T-helper 17 cell (primary cell): ENCODE measurements at regions not wholly inside any gene's neighbourhood (a gene's known extent, or its start where the extent isn't known, plus 50 kb on each side); places are given as distances from the start of the nearest gene placed in this dataset.

Experiments
- ATAC-seq: fragments of 150-1000 bp; cut with Tn5 transposase; 2 replicates; pipeline ENCODE4 v1.10.0; 2021; ENCODE audit warnings: mild to moderate bottlenecking, moderate library complexity
- DNase-seq, 3 donors: peaks; one replicate each; pipeline versions ENCODE4 v3.0.0 to v3.0.0-alpha.2; 2020 to 2021
- H3K9me3 ChIP-seq: one replicate; pipeline ENCODE4 v1.7.0; 2013; ENCODE audit warnings: low read length, mild to moderate bottlenecking; ENCODE audit not compliant: control insufficient read depth, poor library complexity, severe bottlenecking
- H3K27ac Mint-ChIP-seq: one replicate; pipeline ENCODE4 v1.8.0; 2022; ENCODE audit warnings: mild to moderate bottlenecking, moderate library complexity, mixed read lengths
- H3K27me3 Mint-ChIP-seq: one replicate; pipeline ENCODE4 v1.8.0; 2022; ENCODE audit warnings: mixed read lengths
- H3K36me3 Mint-ChIP-seq: one replicate; pipeline ENCODE4 v1.8.0; 2022; ENCODE audit warnings: low read depth, mixed read lengths
- H3K4me1 Mint-ChIP-seq: one replicate; pipeline ENCODE4 v1.8.0; 2022; ENCODE audit warnings: mild to moderate bottlenecking, mixed read lengths
- H3K4me3 Mint-ChIP-seq: one replicate; pipeline ENCODE4 v1.8.0; 2022; ENCODE audit warnings: mild to moderate bottlenecking, moderate library complexity, mixed read lengths

- no peak for ATAC-seq
- H3K27ac Mint-ChIP-seq, result no peak overlapping the region
These were observed 148.7 kb upstream of the ADARB2 start for GRCh38 chr10:1886039-1886438.

GRCh38 chr10:1882728-1883127, 145.4 kb upstream of the ADARB2 start:
- ATAC-seq, result no peak
- H3K4me1 Mint-ChIP-seq, result no peaks in the 10 kb centered on the region
- H3K36me3 Mint-ChIP-seq, result no peaks in the 10 kb centered on the region
- H3K9me3 ChIP-seq, result no peaks in the 10 kb centered on the region
- H3K27me3 Mint-ChIP-seq, result no peaks in the 10 kb centered on the region
- DNase-seq, result no peak
- H3K4me3 Mint-ChIP-seq, result no peak overlapping the region
- no peak overlapping the region for H3K27ac Mint-ChIP-seq

More at GRCh38 chr10:1886039-1886438, 148.7 kb upstream of the ADARB2 start:
- Mint-ChIP-seq H3K4me1 (no peaks in the 10 kb centered on the region), H3K27me3 (no peaks in the 10 kb centered on the region), H3K4me3 (no peak overlapping the region), H3K36me3 (no peaks in the 10 kb centered on the region)
- DNase-seq, result no peak
- H3K9me3 ChIP-seq, result no peaks in the 10 kb centered on the region

GRCh38 chr10:1882180-1882579, 144.9 kb upstream of the ADARB2 start:
- H3K4me1 Mint-ChIP-seq, result no peaks in the 10 kb centered on the region
- H3K27me3 Mint-ChIP-seq, result no peaks in the 10 kb centered on the region
- DNase-seq, result no peak

GRCh38 chr10:1881636-1882035, 144.3 kb upstream of the ADARB2 start:
- ATAC-seq (no peak), DNase-seq (no peak)
- Mint-ChIP-seq H3K36me3 (no peaks in the 10 kb centered on the region), H3K4me3 (no peak overlapping the region), H3K4me1 (no peaks in the 10 kb centered on the region), H3K27ac (no peak overlapping the region), H3K27me3 (no peaks in the 10 kb centered on the region)
- no peaks in the 10 kb centered on the region for H3K9me3 ChIP-seq

More at GRCh38 chr10:1882180-1882579, 144.9 kb upstream of the ADARB2 start:
- no peak overlapping the region for H3K27ac Mint-ChIP-seq
- H3K36me3 Mint-ChIP-seq, result no peaks in the 10 kb centered on the region
- ATAC-seq, result no peak
- no peak overlapping the region for H3K4me3 Mint-ChIP-seq
- H3K9me3 ChIP-seq, result no peaks in the 10 kb centered on the region

DNA sequence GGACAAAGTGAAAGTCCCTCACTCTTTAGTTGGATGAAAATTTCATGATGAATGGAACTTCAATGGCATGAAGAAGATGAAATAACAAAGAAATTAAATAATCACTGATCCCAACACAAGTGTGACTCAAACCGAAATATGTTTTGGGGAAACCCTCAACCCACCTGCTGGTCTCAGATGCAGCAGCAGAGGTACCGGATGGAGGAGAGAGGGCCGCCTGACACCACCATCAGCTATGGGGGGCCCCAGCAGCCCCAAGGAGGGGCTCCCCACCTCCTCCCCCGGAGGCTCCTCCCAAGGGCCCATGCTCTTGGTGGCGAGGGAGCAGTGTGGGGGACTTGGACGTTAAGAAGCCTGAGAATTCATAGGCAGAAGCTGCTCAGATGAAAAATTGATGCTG, 137.2 kb upstream of the ADARB2 start:
- ATAC-seq (no peak), DNase-seq (no peak)
- H3K36me3 Mint-ChIP-seq, result peaks cover 5% of the 10 kb centered on the region
- peaks cover 6% of the 10 kb centered on the region for H3K27me3 Mint-ChIP-seq
- no peaks in the 10 kb centered on the region for H3K9me3 ChIP-seq
- no peak overlapping the region for H3K27ac Mint-ChIP-seq
- no peak overlapping the region for H3K4me3 Mint-ChIP-seq
- H3K4me1 Mint-ChIP-seq, result peaks cover 2% of the 10 kb centered on the region

GRCh38 chr10:1873661-1874315, 136.5 kb upstream of the ADARB2 start:
- H3K27me3 Mint-ChIP-seq, result peaks cover 11% of the 10 kb centered on the region
- H3K4me1 Mint-ChIP-seq, result peaks cover 2% of the 10 kb centered on the region
- no peak for DNase-seq
- no peak overlapping the region for H3K27ac Mint-ChIP-seq
- H3K4me3 Mint-ChIP-seq, result no peak overlapping the region
- H3K36me3 Mint-ChIP-seq, result peaks cover 5% of the 10 kb centered on the region
- no peaks in the 10 kb centered on the region for H3K9me3 ChIP-seq
- no peak for ATAC-seq

GRCh38 chr10:1872151-1872726, 134.9 kb upstream of the ADARB2 start:
- DNase-seq, result no peak
- H3K27me3 Mint-ChIP-seq, result peaks cover 11% of the 10 kb centered on the region
- no peaks in the 10 kb centered on the region for H3K9me3 ChIP-seq
- H3K36me3 Mint-ChIP-seq, result peaks cover 5% of the 10 kb centered on the region
- H3K4me1 Mint-ChIP-seq, result peaks cover 2% of the 10 kb centered on the region
- H3K4me3 Mint-ChIP-seq, result no peak overlapping the region
- H3K27ac Mint-ChIP-seq, result no peak overlapping the region
- no peak for ATAC-seq

GRCh38 chr10:1870491-1870890, 133.2 kb upstream of the ADARB2 start:
- ATAC-seq, result no peak

GRCh38 chr10:1869861-1870260, 132.5 kb upstream of the ADARB2 start:
- no peaks in the 10 kb centered on the region for H3K9me3 ChIP-seq
- Mint-ChIP-seq H3K4me1 (peaks cover 2% of the 10 kb centered on the region), H3K27ac (no peak overlapping the region), H3K4me3 (no peak overlapping the region), H3K27me3 (peaks cover 11% of the 10 kb centered on the region), H3K36me3 (peaks cover 3% of the 10 kb centered on the region)
- ATAC-seq (no peak), DNase-seq (no peak)

More at GRCh38 chr10:1870491-1870890, 133.2 kb upstream of the ADARB2 start:
- Mint-ChIP-seq H3K27me3 (peaks cover 11% of the 10 kb centered on the region), H3K36me3 (peaks cover 3% of the 10 kb centered on the region), H3K4me3 (no peak overlapping the region), H3K4me1 (peaks cover 2% of the 10 kb centered on the region), H3K27ac (no peak overlapping the region)
- no peak for DNase-seq
- H3K9me3 ChIP-seq, result no peaks in the 10 kb centered on the region

DNA sequence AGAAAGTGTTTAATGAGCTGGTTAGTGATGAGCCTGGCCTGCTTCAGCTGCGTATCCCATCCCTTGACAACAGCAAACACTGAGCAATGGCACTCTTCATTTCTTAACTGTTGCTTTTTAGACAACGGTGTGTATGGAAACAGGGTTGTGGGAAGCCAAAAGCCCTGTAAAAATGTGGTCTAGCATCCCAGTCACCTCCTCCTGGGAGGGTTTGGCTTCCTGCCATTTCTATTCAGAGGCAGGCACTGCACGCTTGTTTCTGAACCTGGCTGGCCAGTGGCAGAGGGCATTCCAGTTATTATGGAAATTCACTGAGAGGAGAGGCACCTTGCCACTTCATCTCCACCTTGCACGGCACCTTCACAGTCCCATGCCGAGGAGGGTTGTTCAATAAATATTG, 123.0 kb upstream of the ADARB2 start:
- H3K27ac Mint-ChIP-seq, result no peak overlapping the region
- no peaks in the 10 kb centered on the region for H3K9me3 ChIP-seq
- DNase-seq (no peak), ATAC-seq (no peak)
- peaks cover 15% of the 10 kb centered on the region for H3K27me3 Mint-ChIP-seq
- H3K36me3 Mint-ChIP-seq, result no peaks in the 10 kb centered on the region
- peaks cover 2% of the 10 kb centered on the region for H3K4me1 Mint-ChIP-seq
- no peak overlapping the region for H3K4me3 Mint-ChIP-seq

- ATAC-seq, result no peak
- H3K36me3 Mint-ChIP-seq, result no peaks in the 10 kb centered on the region
These were observed 121.2 kb upstream of the ADARB2 start for GRCh38 chr10:1858547-1858946.

DNA sequence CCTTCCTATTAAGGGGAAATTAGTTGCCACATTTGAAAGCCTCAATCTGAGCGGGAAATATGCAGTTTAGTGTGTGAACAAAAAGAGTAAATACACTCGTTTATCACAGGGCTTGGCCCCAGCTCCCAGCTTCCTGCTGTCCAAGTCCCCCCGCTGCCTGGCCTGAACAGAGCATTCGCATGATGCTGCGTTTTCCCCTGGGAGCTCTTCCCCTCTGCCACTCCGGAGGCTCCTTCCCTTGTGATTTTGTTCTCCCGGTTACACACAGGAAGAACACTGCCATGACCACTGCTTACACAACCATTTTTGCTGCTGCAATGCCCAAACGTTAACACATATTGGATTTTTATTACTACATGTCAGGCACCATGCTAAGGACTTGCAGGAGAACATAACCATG, 120.7 kb upstream of the ADARB2 start:
- ATAC-seq (no peak), DNase-seq (no peak)
- no peaks in the 10 kb centered on the region for H3K36me3 Mint-ChIP-seq
- peaks cover 15% of the 10 kb centered on the region for H3K27me3 Mint-ChIP-seq
- H3K27ac Mint-ChIP-seq, result no peak overlapping the region
- H3K4me1 Mint-ChIP-seq, result peaks cover 2% of the 10 kb centered on the region
- no peak overlapping the region for H3K4me3 Mint-ChIP-seq
- no peaks in the 10 kb centered on the region for H3K9me3 ChIP-seq

More at GRCh38 chr10:1858547-1858946, 121.2 kb upstream of the ADARB2 start:
- peaks cover 15% of the 10 kb centered on the region for H3K27me3 Mint-ChIP-seq
- H3K27ac Mint-ChIP-seq, result no peak overlapping the region
- no peaks in the 10 kb centered on the region for H3K9me3 ChIP-seq
- no peak overlapping the region for H3K4me3 Mint-ChIP-seq
- no peak for DNase-seq
- peaks cover 2% of the 10 kb centered on the region for H3K4me1 Mint-ChIP-seq

GRCh38 chr10:1855911-1856310, 118.6 kb upstream of the ADARB2 start:
- H3K36me3 Mint-ChIP-seq, result no peaks in the 10 kb centered on the region
- H3K4me3 Mint-ChIP-seq, result no peak overlapping the region
- no peak for DNase-seq
- peaks cover 2% of the 10 kb centered on the region for H3K4me1 Mint-ChIP-seq
- H3K27ac Mint-ChIP-seq, result no peak overlapping the region
- H3K9me3 ChIP-seq, result no peaks in the 10 kb centered on the region
- H3K27me3 Mint-ChIP-seq, result peaks cover 15% of the 10 kb centered on the region
- ATAC-seq, result no peak

GRCh38 chr10:1854271-1854670, 116.9 kb upstream of the ADARB2 start:
- ATAC-seq, result no peak
- H3K27ac Mint-ChIP-seq, result no peak overlapping the region
- H3K36me3 Mint-ChIP-seq, result no peaks in the 10 kb centered on the region
- H3K4me1 Mint-ChIP-seq, result peaks cover 2% of the 10 kb centered on the region
- DNase-seq, result no peak
- no peaks in the 10 kb centered on the region for H3K9me3 ChIP-seq
- H3K4me3 Mint-ChIP-seq, result no peak overlapping the region
- H3K27me3 Mint-ChIP-seq, result peaks cover 15% of the 10 kb centered on the region
